Thymus (tissue), 11 donors: ENCODE measurements at regions not wholly inside any gene's neighbourhood (a gene's known extent, or its start where the extent isn't known, plus 50 kb on each side); places are given as distances from the start of the nearest gene placed in this dataset.

ENCODE experiments used
- DNase-seq, 9 donors: peaks; one replicate each; pipeline ENCODE4 v3.0.0-alpha.2; 2013; ENCODE audit warnings: low spot score in 9 of 9, low read depth in 6 of 9, missing footprints in 1 of 9
- H3K27ac ChIP-seq, 2 donors: one replicate each; pipeline ENCODE4 v1.5.1; 2013; ENCODE audit warnings: control low read depth in 1 of 2, low read depth in 1 of 2, low read length in 1 of 2, mild to moderate bottlenecking in 1 of 2, moderate library complexity in 1 of 2
- H3K27me3 ChIP-seq, 2 donors: one replicate each; pipeline ENCODE4 v1.5.1; 2013; ENCODE audit warnings: low read length in 1 of 2; ENCODE audit not compliant: control insufficient read depth in 2 of 2, insufficient read depth in 1 of 2
- H3K36me3 ChIP-seq, 2 donors: one replicate each; pipeline ENCODE4 v1.5.1; 2013; ENCODE audit warnings: low read length in 1 of 2, mild to moderate bottlenecking in 1 of 2, moderate library complexity in 1 of 2; ENCODE audit not compliant: control insufficient read depth in 2 of 2, insufficient read depth in 2 of 2
- H3K4me1 ChIP-seq, 2 donors: one replicate each; pipeline ENCODE4 v1.5.1; 2013; ENCODE audit warnings: low read length in 2 of 2; ENCODE audit not compliant: control insufficient read depth in 2 of 2, insufficient read depth in 2 of 2
- H3K4me3 ChIP-seq, 2 donors: one replicate each; pipeline ENCODE4 v1.5.1; 2013; ENCODE audit warnings: low read length in 2 of 2, control low read depth in 1 of 2, mild to moderate bottlenecking in 1 of 2
- H3K9me3 ChIP-seq, 2 donors: one replicate each; pipeline ENCODE4 v1.5.1; 2013; ENCODE audit warnings: low read length in 1 of 2, mild to moderate bottlenecking in 1 of 2; ENCODE audit not compliant: control insufficient read depth in 2 of 2, insufficient read depth in 1 of 2
- WGBS: extraction: QIAGEN DNeasy Blood & Tissue Kit; methylation state at CpG from one replicate; pipeline ENCODE4 v1.1.7; 2013; 5-methylcytosine and 5-hydroxymethylcytosine counted together
- donor health status: healthy.

- 96% methylated on average over 10 of the region's 10 CpGs for WGBS
- no peak overlapping the region for H3K27ac ChIP-seq
- no peaks in the 10 kb centered on the region for H3K27me3 ChIP-seq
- H3K9me3 ChIP-seq, result no peaks in the 10 kb centered on the region
- DNase-seq, result no peak
- H3K36me3 ChIP-seq, result no peaks in the 10 kb centered on the region
- H3K4me1 ChIP-seq, result peaks cover 0 to 3% of the 10 kb centered on the region in 2 donors
- no peak overlapping the region for H3K4me3 ChIP-seq
Measured at GRCh38 chr6:166830891-166831363, 125.4 kb downstream of the RNASET2 start.

GRCh38 chr6:166830185-166830890 lies 126.0 kb downstream of the RNASET2 start:
- peak in 1 of 9 donors; percentile 14 for DNase-seq
- 77% methylated on average over 8 of the region's 8 CpGs for WGBS
- Histone ChIP-seq H3K4me3 (no peak overlapping the region), H3K27ac (no peak overlapping the region), H3K9me3 (no peaks in the 10 kb centered on the region), H3K27me3 (no peaks in the 10 kb centered on the region), H3K36me3 (no peaks in the 10 kb centered on the region), H3K4me1 (peaks cover 0 to 3% of the 10 kb centered on the region in 2 donors)

DNA sequence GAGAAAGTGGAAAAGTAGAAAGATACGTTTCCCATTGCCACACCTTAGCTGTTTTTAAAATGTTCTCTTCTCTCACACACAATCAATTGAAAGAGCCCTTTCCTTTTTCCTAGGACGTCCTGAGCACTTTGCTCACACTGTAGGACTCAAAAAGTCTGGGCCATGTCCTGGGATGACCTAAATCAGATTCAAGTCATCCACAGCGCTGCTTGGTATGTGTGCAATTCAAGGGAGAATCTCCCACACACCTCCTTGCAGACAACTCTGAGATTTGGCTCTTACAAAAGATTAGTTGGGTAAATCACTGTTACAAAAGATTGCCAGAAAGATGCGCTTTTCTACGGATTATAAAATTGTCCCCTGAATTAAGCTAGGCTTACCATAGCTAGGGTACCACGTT lies 130.1 kb downstream of the RNASET2 start:
- WGBS, result 92% methylated on average over 6 of the region's 6 CpGs
- Histone ChIP-seq H3K9me3 (no peaks in the 10 kb centered on the region), H3K4me1 (peaks cover 0 to 3% of the 10 kb centered on the region in 2 donors), H3K27ac (no peak overlapping the region), H3K27me3 (no peaks in the 10 kb centered on the region), H3K4me3 (no peak overlapping the region), H3K36me3 (no peaks in the 10 kb centered on the region)
- DNase-seq, result no peak

GRCh38 chr6:166825553-166826145 lies 130.7 kb downstream of the RNASET2 start:
- Histone ChIP-seq H3K9me3 (no peaks in the 10 kb centered on the region), H3K27me3 (no peaks in the 10 kb centered on the region), H3K27ac (no peak overlapping the region), H3K4me1 (no peaks in the 10 kb centered on the region), H3K4me3 (no peak overlapping the region), H3K36me3 (no peaks in the 10 kb centered on the region)
- 87% methylated on average over 6 of the region's 6 CpGs for WGBS
- no peak for DNase-seq

GRCh38 chr6:166824880-166825250 lies 131.5 kb downstream of the RNASET2 start:
- H3K36me3 ChIP-seq, result no peaks in the 10 kb centered on the region
- H3K4me3 ChIP-seq, result no peak overlapping the region
- no peaks in the 10 kb centered on the region for H3K4me1 ChIP-seq
- H3K27me3 ChIP-seq, result no peaks in the 10 kb centered on the region
- no peak for DNase-seq
- no peak overlapping the region for H3K27ac ChIP-seq
- 83% methylated on average over 10 of the region's 10 CpGs for WGBS
- H3K9me3 ChIP-seq, result no peaks in the 10 kb centered on the region

GRCh38 chr6:166824146-166824879 lies 132.0 kb downstream of the RNASET2 start:
- Histone ChIP-seq H3K4me1 (no peaks in the 10 kb centered on the region), H3K9me3 (no peaks in the 10 kb centered on the region), H3K36me3 (no peaks in the 10 kb centered on the region), H3K27me3 (no peaks in the 10 kb centered on the region), H3K27ac (no peak overlapping the region), H3K4me3 (no peak overlapping the region)
- 92% methylated on average over 10 of the region's 10 CpGs for WGBS
- no peak for DNase-seq

- H3K9me3 ChIP-seq, result no peaks in the 10 kb centered on the region
- H3K36me3 ChIP-seq, result no peaks in the 10 kb centered on the region
- WGBS, result 76% methylated on average over 1 of the region's 1 CpG
- H3K27ac ChIP-seq, result no peak overlapping the region
- DNase-seq, result no peak
- H3K4me1 ChIP-seq, result no peaks in the 10 kb centered on the region
- H3K27me3 ChIP-seq, result peaks cover 0 to 2% of the 10 kb centered on the region in 2 donors
- H3K4me3 ChIP-seq, result no peak overlapping the region
Measured at GRCh38 chr6:166822609-166823008, 133.7 kb downstream of the RNASET2 start.

- no peak overlapping the region for H3K4me3 ChIP-seq
- WGBS, result 97% methylated on average over 1 of the region's 1 CpG
- peaks cover 0 to 2% of the 10 kb centered on the region in 2 donors for H3K27me3 ChIP-seq
- DNase-seq, result no peak
- no peak overlapping the region for H3K27ac ChIP-seq
- no peaks in the 10 kb centered on the region for H3K36me3 ChIP-seq
- no peaks in the 10 kb centered on the region for H3K4me1 ChIP-seq
- no peaks in the 10 kb centered on the region for H3K9me3 ChIP-seq
Measured at GRCh38 chr6:166820483-166820882, 135.9 kb downstream of the RNASET2 start.

GRCh38 chr6:166820070-166820469 lies 136.3 kb downstream of the RNASET2 start:
- H3K27me3 ChIP-seq, result peaks cover 0 to 2% of the 10 kb centered on the region in 2 donors

More at GRCh38 chr6:166820070-166820469, 136.3 kb downstream of the RNASET2 start:
- Histone ChIP-seq H3K4me3 (no peak overlapping the region), H3K36me3 (no peaks in the 10 kb centered on the region), H3K4me1 (no peaks in the 10 kb centered on the region), H3K9me3 (no peaks in the 10 kb centered on the region), H3K27ac (no peak overlapping the region)
- 95% methylated on average over 1 of the region's 1 CpG for WGBS
- DNase-seq, result no peak
